ENCODE measurements at regions not wholly inside any gene's neighbourhood (a gene's known extent, or its start where the extent isn't known, plus 50 kb on each side); places are given as distances from the start of the nearest gene placed in this dataset.

- Mint-ChIP-seq H3K27me3 (no peaks in the 10 kb centered on the region), H3K4me1 (peaks cover 7% of the 10 kb centered on the region), H3K27ac (no peak overlapping the region), H3K9me3 (peaks cover 3% of the 10 kb centered on the region), H3K4me3 (no peak overlapping the region), H3K36me3 (ENCODE audit: low read depth) (no peaks in the 10 kb centered on the region)
- ChIA-PET POLR2A (no interaction called here), CTCF (interaction anchor here (1.2 to 4.2 kb wide), 2 partner anchors 11 to 133 kb away, joined by 4 to 15 read pairs; no protein-coding TSS in a partner anchor)
- no peak for DNase-seq
Observed at GRCh38 chr6:15768999-15769398, 106.2 kb upstream of the DTNBP1 start.

DNA sequence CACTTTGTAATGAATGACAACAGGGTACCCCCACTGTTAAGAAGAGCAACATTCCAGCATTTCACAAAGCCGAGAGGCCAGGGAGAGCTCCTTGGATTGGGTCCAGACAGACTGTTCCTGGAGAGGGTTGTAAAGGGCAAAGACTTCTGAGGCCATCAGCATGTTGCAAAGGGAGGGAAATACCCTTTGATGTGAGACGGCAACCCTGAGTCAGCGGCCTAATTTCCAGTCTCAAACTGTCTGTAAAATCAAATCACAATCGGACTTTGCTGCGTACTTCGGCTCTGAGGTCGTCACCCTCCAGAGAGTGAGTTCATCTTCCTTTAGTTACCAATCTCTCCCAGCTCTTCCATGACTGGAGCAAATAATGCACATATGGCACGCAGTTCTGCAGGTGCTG, 101.0 kb upstream of the DTNBP1 start:
- no peaks in the 10 kb centered on the region for H3K9me3 Mint-ChIP-seq
- no peaks in the 10 kb centered on the region for H3K27me3 Mint-ChIP-seq
- ChIA-PET POLR2A (no interaction called here), CTCF (no interaction called here)
- no peaks in the 10 kb centered on the region for H3K36me3 Mint-ChIP-seq (ENCODE audit: low read depth)
- no peak for DNase-seq
- H3K4me1 Mint-ChIP-seq: no peaks in the 10 kb centered on the region
- no peak overlapping the region for H3K4me3 Mint-ChIP-seq
- no peak overlapping the region for H3K27ac Mint-ChIP-seq

DNA sequence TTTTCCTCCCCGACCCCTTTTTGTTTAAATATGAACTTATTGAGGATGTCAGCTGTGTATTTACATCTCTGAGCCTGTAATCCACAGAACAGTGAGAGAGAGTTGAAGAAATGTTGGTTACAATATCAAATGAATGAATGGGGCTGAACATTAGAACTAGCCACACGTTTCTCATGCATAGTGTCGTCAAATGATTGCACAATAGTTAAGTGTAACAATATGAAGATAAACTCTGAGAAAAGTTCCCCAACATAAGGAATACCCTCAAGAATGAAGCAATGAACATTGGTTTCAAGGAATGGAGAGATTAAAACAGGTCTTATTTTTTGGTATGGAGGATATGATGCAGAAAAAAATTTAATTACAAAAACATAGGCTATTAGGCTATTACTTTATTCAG, 100.5 kb upstream of the DTNBP1 start:
- Mint-ChIP-seq H3K4me1 (no peaks in the 10 kb centered on the region), H3K36me3 (ENCODE audit: low read depth) (no peaks in the 10 kb centered on the region), H3K27ac (no peak overlapping the region), H3K9me3 (no peaks in the 10 kb centered on the region), H3K27me3 (no peaks in the 10 kb centered on the region), H3K4me3 (no peak overlapping the region)
- POLR2A ChIA-PET: no interaction called here
- CTCF ChIA-PET: no interaction called here
- no peak for DNase-seq

DNA sequence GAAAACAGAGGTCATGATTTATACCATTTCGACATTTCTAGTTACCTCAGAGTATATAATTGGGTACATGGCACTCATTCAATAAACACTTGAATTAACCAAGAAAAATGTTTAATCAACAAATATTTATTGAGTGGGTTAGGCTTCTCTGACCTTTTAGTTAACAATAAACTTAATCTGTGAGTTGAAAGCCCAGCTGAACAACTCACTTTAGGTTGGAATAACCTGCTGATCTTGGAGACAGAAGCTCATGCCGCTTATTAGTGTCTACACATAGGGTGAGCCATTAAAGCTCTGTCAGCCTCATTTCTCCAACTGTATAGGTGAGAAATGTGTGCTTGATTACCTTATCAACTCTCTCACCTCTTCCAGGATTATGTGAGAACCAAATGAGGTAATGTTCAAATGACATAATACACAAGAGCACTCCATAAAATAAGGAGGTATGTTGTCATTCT, 98.2 kb upstream of the DTNBP1 start:
- Mint-ChIP-seq H3K4me3 (no peak overlapping the region), H3K27me3 (no peaks in the 10 kb centered on the region), H3K4me1 (no peaks in the 10 kb centered on the region), H3K27ac (no peak overlapping the region), H3K36me3 (ENCODE audit: low read depth) (no peaks in the 10 kb centered on the region), H3K9me3 (peaks cover 2% of the 10 kb centered on the region)
- CTCF ChIA-PET: interaction anchor here (1.0 kb wide), 1 partner anchor 9 kb away, joined by 3 read pairs; no protein-coding TSS in a partner anchor
- no peak for DNase-seq
- POLR2A ChIA-PET: no interaction called here

DNA sequence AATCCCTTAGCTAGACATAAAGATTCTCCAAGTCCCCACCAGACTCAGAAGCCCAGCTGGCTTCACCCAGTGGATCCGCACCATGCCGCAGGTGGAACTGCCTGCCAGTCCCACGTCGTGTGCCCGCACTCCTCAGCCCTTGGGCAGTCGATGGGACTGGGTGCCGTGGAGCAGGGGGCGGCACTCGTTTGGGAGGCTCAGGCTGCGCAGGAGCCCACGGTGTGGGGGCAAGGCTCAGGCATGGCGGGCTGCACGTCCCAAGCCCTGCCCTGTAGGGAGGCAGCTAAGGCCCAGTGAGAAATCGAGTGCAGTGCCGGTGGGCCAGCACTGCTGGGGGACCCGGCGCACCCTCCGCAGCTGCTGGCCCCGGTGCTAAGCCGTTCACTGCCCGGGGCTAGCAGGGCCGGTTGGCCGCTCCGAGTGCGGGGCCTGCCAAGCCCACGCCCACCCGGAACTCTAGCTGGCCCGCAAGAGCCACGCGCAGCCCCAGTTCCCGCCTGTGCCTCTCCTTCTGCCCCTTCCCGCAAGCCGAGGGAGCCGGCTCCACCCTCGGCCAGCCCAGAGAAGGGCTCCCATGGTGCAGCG, 95.9 kb upstream of the DTNBP1 start:
- no peaks in the 10 kb centered on the region for H3K4me1 Mint-ChIP-seq
- no peak for DNase-seq
- H3K36me3 Mint-ChIP-seq (ENCODE audit: low read depth): no peaks in the 10 kb centered on the region
- H3K9me3 Mint-ChIP-seq: peaks cover 2% of the 10 kb centered on the region
- no peak overlapping the region for H3K27ac Mint-ChIP-seq
- CTCF ChIA-PET: interaction anchor here (1.0 kb wide), 1 partner anchor 15 kb away, joined by 3 read pairs; no protein-coding TSS in a partner anchor
- no peaks in the 10 kb centered on the region for H3K27me3 Mint-ChIP-seq
- no peak overlapping the region for H3K4me3 Mint-ChIP-seq
- POLR2A ChIA-PET: no interaction called here

- Mint-ChIP-seq H3K4me1 (no peaks in the 10 kb centered on the region), H3K27me3 (no peaks in the 10 kb centered on the region), H3K27ac (no peak overlapping the region), H3K9me3 (peaks cover 2% of the 10 kb centered on the region), H3K36me3 (ENCODE audit: low read depth) (no peaks in the 10 kb centered on the region), H3K4me3 (no peak overlapping the region)
- ChIA-PET POLR2A (no interaction called here), CTCF (interaction anchor here (0.6 kb wide), 1 partner anchor 101 kb away, joined by 4 read pairs; no protein-coding TSS in a partner anchor)
- DNase-seq: no peak
Observed at GRCh38 chr6:15755526-15755925, 92.7 kb upstream of the DTNBP1 start.

DNA sequence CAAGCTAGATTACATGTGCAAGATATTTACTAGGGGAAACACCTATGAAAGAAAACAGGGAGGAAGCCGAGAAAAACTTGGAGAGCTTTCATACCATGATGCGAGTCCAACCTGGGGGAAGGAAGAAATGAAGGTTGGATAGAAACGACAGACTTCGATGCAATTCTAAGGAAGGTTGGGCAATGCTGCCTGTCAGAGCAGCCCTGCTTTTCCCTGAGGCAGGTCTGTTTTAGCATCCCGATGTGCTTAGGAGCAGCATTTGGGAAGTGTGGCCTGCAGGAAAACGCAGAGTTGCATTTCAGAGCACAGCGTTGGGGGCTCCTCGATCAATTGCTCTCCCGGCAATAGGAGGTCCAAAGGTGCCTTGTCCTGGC, 91.9 kb upstream of the DTNBP1 start:
- Mint-ChIP-seq H3K4me3 (no peak overlapping the region), H3K27ac (no peak overlapping the region), H3K27me3 (no peaks in the 10 kb centered on the region), H3K36me3 (ENCODE audit: low read depth) (no peaks in the 10 kb centered on the region), H3K9me3 (peaks cover 2% of the 10 kb centered on the region), H3K4me1 (no peaks in the 10 kb centered on the region)
- CTCF ChIA-PET: no interaction called here
- DNase-seq: no peak
- POLR2A ChIA-PET: no interaction called here

GRCh38 chr6:15754035-15754705, 91.3 kb upstream of the DTNBP1 start:
- H3K9me3 Mint-ChIP-seq: peaks cover 2% of the 10 kb centered on the region
- ChIA-PET CTCF (no interaction called here), POLR2A (no interaction called here)
- no peaks in the 10 kb centered on the region for H3K27me3 Mint-ChIP-seq
- DNase-seq: no peak
- no peak overlapping the region for H3K4me3 Mint-ChIP-seq
- no peak overlapping the region for H3K27ac Mint-ChIP-seq
- no peaks in the 10 kb centered on the region for H3K36me3 Mint-ChIP-seq (ENCODE audit: low read depth)
- H3K4me1 Mint-ChIP-seq: no peaks in the 10 kb centered on the region

GRCh38 chr6:15752820-15753219, 90.0 kb upstream of the DTNBP1 start:
- CTCF ChIA-PET: interaction anchor here (1.0 kb wide), 1 partner anchor 45 kb away, joined by 3 read pairs; no protein-coding TSS in a partner anchor
- POLR2A ChIA-PET: no interaction called here
- Mint-ChIP-seq H3K27ac (no peak overlapping the region), H3K4me1 (no peaks in the 10 kb centered on the region), H3K9me3 (no peaks in the 10 kb centered on the region), H3K27me3 (no peaks in the 10 kb centered on the region), H3K4me3 (no peak overlapping the region), H3K36me3 (ENCODE audit: low read depth) (no peaks in the 10 kb centered on the region)
- no peak for DNase-seq

- Mint-ChIP-seq H3K36me3 (ENCODE audit: low read depth) (no peaks in the 10 kb centered on the region), H3K4me3 (no peak overlapping the region), H3K4me1 (no peaks in the 10 kb centered on the region), H3K27ac (no peak overlapping the region), H3K27me3 (no peaks in the 10 kb centered on the region), H3K9me3 (no peaks in the 10 kb centered on the region)
- POLR2A ChIA-PET: no interaction called here
- CTCF ChIA-PET: no interaction called here
- DNase-seq: no peak
Observed at GRCh38 chr6:15751721-15752350, 89.0 kb upstream of the DTNBP1 start.

DNA sequence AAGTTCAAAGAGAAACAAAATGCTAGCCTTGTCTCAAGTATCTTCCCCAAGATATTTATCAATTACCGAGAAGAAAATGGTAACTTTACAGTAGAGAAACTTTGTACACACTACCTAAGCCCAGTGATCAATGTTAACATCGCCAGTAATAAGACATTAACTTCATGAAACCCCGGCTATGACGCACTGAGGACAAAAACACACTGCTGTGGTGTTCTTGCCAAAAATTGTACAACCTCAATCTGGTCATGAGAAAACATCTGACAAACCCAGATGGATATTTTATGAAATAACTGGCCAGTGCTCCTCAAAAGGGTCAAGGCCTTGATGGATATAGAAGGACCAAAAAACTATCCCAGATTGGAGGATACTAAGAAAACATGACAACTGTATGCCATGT, 85.5 kb upstream of the DTNBP1 start:
- Mint-ChIP-seq H3K36me3 (ENCODE audit: low read depth) (peaks cover under 1% of the 10 kb centered on the region), H3K9me3 (no peaks in the 10 kb centered on the region), H3K4me1 (no peaks in the 10 kb centered on the region), H3K4me3 (no peak overlapping the region), H3K27me3 (no peaks in the 10 kb centered on the region), H3K27ac (no peak overlapping the region)
- no peak for DNase-seq
- POLR2A ChIA-PET: no interaction called here
- CTCF ChIA-PET: no interaction called here

GRCh38 chr6:15747354-15747883, 84.6 kb upstream of the DTNBP1 start:
- Mint-ChIP-seq H3K4me3 (no peak overlapping the region), H3K27ac (no peak overlapping the region), H3K4me1 (no peaks in the 10 kb centered on the region), H3K27me3 (no peaks in the 10 kb centered on the region), H3K9me3 (no peaks in the 10 kb centered on the region), H3K36me3 (ENCODE audit: low read depth) (peaks cover 2% of the 10 kb centered on the region)
- CTCF ChIA-PET: no interaction called here
- POLR2A ChIA-PET: no interaction called here
- DNase-seq: no peak

DNA sequence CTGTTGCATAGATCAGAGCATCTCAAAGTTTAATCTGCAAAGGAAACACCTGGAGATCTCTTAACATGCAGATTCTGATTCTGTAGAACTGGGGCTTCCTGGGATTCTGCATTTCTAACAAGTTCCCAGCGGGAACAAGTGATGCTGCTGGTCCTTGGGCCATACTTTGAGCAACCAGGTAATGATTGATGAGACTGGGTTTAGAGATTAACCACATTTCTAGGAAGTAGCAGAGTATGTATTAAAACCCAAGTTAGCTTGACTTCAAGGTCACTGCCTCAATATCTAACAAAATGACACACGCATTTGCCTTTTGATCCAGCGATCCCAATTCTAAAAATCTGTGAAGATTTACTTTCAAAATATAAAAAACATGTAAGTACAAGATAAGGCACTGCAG, 83.0 kb upstream of the DTNBP1 start:
- Mint-ChIP-seq H3K36me3 (ENCODE audit: low read depth) (peaks cover 2% of the 10 kb centered on the region), H3K27ac (no peak overlapping the region), H3K9me3 (no peaks in the 10 kb centered on the region), H3K27me3 (no peaks in the 10 kb centered on the region), H3K4me1 (no peaks in the 10 kb centered on the region), H3K4me3 (no peak overlapping the region)
- ChIA-PET POLR2A (no interaction called here), CTCF (interaction anchor here (0.6 kb wide), 1 partner anchor 132 kb away, joined by 3 read pairs; no protein-coding TSS in a partner anchor)
- DNase-seq: no peak
